Jurkat, Clone E6-1 (cell line): ENCODE measurements at regions not wholly inside any gene's neighbourhood (a gene's known extent, or its start where the extent isn't known, plus 50 kb on each side); places are given as distances from the start of the nearest gene placed in this dataset.
"Not testable (repeated sequence)": the region's sequence is repeated elsewhere in the genome, so short reads cannot be mapped to it uniquely, and the experiment has no call there.

Experiments used
- DNase-seq: peaks from one replicate; pipeline ENCODE4 v3.0.0-alpha.2; 2011; ENCODE audit warnings: low read depth, low spot score
- H3K4me3 ChIP-seq: 2 replicates; pipeline ENCODE4 v1.5.1; 2011; ENCODE audit warnings: mild to moderate bottlenecking, low read length, control low read depth, moderate library complexity

DNA sequence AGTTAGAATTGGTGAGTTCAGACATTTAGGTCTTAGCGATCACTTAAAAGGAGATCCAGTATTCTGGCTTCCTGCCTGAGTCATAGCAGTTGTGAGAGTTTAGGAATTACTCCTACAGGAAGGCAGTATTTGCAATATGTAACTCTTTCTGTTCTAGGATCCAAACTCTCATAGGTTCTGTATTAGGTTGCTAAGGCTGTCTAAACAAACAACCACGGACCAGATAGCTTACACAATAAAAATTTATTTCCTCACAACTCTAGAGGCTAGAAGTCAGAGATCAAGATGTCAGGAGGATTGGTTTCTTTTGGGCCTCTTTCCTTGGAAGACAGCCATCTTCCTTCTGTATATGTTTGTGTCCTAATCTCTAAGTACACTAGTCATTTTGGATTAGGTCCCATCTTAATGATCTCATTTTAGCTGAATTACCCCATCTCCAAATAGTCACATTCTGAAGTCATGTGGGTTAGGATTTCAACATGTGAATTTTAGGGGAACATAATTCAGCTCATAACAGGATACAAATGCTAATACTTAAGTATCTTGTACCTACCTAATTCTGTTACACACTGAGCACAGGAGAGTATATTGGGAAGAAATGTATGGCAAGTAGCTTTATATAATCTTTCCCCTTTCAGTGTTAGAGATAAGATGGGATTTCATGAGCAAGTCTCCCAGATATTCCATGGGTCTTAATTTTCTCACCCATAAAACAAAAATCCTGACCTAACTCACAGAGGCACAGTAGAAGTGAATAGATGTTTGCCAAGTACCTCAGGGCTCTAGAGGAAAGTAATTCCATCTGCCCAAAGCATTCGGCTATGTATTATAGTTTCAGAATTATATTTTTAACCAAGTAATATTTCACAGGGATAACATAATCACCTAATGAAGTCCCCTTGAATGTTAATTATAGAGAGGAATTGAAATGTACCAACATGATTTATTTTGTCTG is 144.4 kb downstream of the PTBP2 start:
- no peak for DNase-seq
- no peak overlapping the region for H3K4me3 ChIP-seq

DNA sequence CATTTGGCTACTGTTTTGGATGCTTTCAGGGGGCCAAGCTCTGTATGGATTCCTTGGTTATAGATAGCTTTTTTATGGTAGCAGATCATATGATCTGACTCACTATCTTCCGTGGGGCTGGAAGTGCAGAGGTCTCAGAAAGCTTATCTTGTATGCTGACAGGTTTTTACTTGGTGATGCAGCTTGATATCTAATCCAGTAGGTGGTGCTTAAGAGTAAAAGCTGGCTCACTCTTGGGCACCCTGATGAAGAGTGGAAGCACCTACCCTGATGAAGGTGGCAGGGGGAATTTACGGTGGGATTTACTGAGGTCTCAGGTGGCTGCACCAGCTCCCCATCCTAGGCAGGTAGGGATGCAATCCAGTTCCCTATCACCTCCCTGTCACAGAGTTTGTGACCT is 151.2 kb downstream of the PTBP2 start:
- no peak overlapping the region for H3K4me3 ChIP-seq
- DNase-seq: no peak

DNA sequence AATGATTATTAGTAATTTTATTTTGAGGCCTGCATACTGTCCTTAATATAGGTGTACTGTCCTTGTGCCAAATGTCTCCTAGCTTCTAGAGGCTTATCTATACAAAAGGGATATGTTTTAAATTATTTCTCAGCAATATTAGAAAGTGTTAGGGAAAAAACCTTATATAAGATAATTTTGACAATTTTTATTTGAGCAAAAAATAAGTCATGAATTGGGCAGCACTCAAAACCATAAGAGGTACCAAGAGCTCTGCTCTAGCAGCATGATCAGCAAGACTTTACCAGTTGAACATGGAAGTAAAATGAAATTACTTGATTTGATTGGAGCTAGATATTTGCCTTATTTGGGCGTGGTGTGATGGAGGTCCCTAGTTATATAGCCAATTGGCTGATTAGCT is 157.1 kb downstream of the PTBP2 start:
- no peak overlapping the region for H3K4me3 ChIP-seq
- no peak for DNase-seq

DNA sequence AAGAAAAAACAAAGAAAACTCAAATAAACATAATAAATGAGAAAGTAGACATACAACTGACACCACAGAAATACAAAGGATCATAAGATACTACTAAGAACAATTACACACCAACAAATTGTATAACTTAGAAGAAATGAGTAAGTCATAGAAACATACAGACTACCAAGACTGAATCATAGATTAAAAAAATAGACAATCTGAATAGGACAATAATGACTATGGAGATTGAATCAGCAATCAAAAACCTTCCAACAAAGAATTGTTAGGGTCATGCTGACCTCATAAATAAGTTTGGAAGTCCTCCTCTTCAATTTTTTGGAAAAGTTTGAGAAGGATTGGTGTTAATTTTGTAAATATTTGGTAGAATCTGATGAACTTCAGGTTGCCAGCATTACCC is 159.0 kb downstream of the PTBP2 start:
- no peak for DNase-seq
- no peak overlapping the region for H3K4me3 ChIP-seq

DNA sequence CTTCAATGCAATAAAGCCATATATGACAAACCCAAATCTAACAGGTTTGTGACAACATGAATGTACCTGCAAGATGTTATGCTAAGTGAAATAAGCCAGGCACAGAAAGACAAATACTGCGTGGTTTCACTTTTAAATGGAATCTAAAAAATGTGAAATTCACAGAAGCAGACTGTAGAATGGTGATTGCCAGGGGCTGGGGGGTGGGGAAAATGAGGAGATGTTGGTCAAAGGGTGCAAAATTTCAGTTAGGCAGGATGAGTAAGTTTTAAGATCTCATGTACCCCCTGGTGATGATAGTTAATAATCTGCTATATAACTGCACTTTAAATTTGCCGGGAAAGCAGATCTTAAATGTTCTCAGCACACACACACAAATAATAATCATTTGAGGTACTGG is 160.5 kb downstream of the PTBP2 start:
- no peak for DNase-seq
- H3K4me3 ChIP-seq: no peak overlapping the region

DNA sequence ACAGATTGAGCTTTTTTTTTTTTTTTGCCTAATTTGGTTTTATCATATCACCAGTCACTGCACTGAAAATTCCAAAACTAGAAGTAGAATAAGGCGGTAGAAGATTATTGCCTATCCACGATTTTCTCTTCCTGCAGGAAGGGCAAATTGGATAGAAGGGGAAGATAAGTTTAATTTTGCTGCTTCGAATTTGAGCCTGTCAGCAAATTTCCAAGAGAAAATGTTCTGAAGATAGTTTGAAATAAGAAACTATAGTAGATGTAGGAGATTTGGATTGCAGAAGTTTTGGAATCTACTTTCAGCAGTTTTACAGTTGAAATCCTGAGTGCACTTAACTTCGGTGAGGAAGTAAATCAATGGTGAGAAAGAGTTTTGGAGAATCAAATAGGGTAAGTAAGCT is 164.9 kb downstream of the PTBP2 start:
- no peak overlapping the region for H3K4me3 ChIP-seq
- DNase-seq: no peak

DNA sequence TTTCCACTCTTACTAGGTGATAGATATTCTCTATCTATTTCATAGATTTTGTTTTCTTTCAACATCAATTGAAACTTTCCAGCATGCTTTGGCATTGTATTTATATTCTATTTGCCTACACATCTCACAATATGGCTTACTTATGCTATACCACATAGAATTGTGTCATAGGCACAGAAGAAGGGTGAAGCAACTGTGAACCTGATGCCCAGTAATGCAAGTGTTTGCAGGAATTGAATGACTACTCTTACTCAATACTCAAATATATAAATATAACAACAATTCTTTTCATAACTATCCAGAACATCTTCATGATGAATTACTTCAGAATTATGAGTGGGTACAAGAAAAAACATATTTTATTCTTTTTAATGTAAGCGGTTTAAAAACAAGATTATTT is 165.9 kb downstream of the PTBP2 start:
- no peak for DNase-seq
- H3K4me3 ChIP-seq: no peak overlapping the region

DNA sequence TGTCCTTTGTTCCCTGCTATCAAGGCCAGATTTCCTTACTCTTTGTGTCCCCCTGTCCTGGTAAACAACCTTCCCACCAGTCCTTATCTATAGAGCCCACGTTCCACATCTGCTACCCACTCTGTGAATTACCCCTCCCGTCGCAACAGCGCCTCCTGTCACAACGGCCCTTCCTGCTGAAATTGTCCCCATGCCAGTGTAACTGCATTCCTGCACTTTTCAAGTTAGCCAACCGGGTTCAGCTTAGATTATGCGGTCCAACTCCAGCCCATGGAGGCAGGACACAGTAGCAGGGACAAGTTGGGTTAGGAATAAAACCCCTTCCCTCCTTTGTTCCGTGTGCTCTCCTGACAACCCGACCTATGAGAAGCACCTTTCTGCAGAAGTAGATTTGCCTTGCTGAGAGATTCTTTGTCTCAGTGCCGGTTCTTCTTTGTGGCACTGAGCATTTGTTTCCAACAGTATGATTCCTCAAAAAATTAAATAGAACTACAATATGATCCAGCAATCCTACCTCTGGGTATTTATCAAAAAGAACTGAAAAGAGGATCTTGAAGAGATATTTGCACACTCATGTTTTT is 180.3 kb downstream of the PTBP2 start:
- H3K4me3 ChIP-seq: no peak overlapping the region
- no peak for DNase-seq

DNA sequence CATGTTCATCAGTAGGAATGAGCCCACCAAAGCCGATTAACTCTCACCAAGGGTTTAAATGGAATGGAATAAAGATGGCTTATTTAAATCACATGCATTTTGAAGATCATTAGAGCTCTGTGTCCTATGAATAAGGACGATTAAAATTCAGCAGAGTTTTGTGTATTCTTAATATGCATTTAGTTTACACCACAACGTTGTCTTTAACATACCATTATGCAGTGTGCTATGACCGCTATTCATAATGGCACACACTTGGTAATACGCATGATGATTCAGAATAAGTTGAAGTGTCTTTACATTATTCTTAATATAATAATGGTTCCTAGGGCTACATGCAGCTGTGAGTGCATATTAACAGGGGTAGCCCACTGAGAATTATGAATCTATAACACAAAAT is 190.7 kb downstream of the PTBP2 start:
- no peak overlapping the region for H3K4me3 ChIP-seq
- DNase-seq: no peak

DNA sequence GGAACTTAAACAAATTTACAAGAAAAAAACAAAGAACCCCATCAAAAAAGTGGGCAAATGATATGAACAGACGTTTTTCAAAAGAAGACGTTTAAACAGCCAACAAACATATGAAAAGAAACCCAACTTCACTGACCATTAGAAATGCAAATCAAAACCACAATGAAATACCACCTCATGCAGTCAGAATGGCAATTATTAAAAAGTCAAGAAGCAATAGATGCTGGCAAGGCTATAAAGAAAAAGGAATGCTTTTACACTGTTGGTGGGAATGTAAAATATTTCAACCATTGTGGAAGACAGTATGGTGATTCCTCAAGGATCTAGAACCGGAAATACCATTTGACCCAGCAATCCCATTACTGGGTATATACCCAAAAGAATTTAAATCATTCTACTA is 194.1 kb downstream of the PTBP2 start:
- not testable (repeated sequence) for H3K4me3 ChIP-seq, DNase-seq

DNA sequence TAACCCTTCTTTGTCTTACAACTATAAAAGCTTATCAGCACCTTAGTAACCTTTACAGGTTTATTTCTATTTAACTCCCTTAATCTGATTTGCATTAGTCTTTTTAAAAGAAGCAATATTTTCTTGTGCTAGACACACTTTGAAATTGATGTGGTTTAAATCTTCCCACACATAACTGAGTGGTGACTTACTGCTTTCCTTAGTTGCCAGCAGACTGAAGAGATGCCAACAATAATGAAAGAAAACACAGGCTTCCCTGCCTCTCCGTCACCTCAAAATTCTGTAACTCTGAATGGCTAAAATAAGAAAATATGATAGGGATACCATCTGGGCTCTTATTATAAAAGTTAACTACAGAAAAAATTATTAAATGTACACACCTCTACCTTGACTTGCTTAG is 196.8 kb downstream of the PTBP2 start:
- no peak for DNase-seq

DNA sequence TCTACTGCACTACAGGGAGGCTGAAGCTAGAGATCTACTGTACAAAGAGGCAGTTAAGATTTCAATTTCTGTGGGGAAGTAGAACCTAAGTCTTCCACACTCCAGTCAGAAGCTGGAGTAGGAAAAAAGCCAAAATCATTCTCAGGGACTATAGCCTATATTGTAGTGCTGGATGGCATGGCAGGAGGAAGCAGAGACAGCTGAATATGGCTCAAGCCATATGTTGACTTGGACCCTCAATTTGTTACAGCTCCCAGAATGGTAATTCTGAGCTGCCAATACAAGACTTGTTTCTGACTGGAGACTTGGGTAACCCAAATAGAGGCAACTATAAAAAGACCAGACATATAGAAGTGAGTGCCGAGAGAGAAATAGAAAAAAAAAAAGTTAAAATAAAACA is 200.6 kb downstream of the PTBP2 start:
- no peak overlapping the region for H3K4me3 ChIP-seq
- no peak for DNase-seq

More for the DNA sequence above, 196.8 kb downstream of the PTBP2 start:
- no peak overlapping the region for H3K4me3 ChIP-seq

DNA sequence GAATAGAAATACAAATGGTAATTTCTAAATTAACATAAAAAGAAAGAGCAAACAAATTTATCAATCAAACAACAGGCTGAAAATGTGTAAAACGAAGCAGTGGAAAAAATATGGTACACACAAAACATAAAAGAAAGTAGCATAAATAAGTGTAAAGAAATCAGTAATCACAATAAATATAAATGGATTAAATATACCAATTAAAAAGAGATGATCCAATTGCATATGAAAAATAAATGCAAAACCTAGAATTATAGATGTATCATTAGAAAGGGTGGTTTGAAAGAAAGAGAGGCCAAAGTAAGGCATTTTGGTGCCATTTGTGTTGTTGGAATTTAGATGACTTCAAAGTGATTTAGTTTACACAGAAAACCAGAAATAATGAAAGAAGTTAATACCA is 202.2 kb downstream of the PTBP2 start:
- no peak for DNase-seq
- H3K4me3 ChIP-seq: no peak overlapping the region

DNA sequence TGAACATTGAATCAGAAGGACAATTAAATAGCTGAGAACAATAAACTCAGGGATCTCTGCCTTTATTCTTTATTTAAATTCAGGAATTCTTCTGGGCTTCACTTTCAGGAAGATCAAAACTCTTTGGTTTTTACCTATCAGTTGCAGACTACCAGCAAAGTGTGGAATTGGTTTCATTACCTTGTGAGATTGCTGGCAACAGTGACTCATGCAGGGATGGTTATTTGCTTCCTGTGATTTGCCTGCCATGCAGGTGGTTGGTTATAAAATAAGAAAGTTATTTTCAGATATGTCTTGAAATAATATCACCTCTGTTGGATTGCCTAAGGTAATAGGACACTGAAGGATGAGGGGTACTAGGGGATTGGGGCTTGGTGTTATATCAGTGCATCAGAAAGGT is 204.6 kb downstream of the PTBP2 start:
- no peak for DNase-seq
- no peak overlapping the region for H3K4me3 ChIP-seq

DNA sequence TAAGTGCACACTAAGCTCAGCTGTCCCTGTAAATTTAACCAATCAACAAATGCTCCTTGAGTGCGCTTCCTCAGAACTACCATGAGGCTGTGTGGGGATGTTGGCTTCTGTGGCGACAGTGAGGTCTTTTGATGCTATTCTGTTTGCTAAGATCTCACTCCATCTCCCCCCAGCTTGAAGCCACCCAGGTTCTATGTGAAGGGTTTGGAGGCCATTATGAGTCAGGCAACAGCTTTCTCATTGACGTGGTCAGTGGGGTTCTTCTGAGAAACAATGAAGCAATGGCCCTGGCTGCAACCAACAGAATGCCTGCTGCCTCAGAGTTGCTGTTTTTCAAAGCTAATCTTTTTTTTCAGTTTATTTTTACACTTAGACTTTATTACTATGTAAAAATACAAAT is 205.5 kb downstream of the PTBP2 start:
- no peak overlapping the region for H3K4me3 ChIP-seq
- DNase-seq: peak; percentile 8

DNA sequence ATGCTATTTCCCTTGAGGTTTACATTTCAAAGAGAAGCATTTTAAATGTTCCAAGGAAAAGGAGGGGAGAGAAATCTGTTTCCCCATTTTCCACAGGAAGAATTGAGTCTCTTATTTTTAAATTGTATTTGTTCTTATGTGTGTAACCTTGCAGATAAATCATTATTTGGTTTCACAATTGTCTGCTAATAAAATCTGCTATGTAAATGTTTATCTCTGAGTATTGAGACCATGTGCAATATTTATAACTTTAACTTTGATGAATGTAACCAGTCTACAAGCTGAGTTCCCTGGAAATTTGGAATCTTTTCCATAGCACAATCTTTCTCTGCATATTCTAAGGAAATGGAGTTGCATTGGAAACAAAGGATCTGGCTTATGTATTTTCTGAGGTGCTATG is 209.6 kb downstream of the PTBP2 start:
- no peak for DNase-seq
- no peak overlapping the region for H3K4me3 ChIP-seq

DNA sequence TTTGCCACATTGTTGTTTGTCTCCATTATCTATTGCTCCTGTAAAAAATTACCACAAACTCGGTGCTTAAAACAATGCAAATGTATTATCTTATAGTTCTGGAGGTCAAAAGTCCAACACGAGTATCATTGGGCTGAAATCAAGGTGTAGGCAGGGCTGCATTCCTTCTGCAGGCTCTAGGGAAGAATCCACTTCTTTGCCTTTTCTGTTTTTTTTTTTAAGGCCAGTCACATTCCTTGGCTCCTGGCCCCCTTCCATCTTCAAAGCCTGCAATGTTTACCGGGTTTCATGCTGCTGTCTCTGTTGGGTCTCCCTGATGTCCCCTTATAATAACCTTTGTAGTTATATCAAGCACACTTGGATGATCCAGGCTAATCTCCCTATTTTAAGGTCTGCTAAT is 212.7 kb downstream of the PTBP2 start:
- no peak overlapping the region for H3K4me3 ChIP-seq
- DNase-seq: no peak

DNA sequence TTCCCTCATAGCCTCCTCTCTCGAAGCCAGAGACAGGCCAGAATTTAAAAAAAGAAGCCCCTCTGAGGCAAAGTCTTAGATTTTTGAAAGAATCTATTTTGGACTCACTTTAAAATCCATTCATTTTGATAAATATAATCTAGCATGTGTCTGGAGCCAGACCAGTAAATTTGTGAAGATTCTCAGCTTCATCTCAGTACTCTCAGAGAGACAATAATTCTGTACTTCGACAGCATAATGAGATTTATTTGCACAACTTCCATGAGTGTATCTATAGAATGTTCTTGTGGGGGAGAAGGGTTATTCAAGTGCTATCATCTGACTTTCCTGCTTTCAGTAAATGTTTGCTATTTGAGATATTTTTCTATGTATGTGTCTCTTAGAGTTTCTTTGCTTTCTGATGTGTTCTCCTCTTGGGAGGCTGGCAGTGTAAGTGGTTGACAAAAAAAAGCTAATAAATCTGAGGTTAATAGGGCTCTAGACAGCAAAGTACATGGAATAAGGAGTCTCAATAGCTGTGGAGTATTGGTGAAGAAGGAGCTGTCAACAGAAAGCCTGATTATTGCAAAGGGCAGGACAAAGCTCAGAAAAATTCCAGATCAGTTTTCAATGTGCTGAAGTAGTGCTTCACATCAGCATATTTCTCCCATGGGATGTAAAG is 223.0 kb downstream of the PTBP2 start:
- DNase-seq: no peak
- H3K4me3 ChIP-seq: no peak overlapping the region

DNA sequence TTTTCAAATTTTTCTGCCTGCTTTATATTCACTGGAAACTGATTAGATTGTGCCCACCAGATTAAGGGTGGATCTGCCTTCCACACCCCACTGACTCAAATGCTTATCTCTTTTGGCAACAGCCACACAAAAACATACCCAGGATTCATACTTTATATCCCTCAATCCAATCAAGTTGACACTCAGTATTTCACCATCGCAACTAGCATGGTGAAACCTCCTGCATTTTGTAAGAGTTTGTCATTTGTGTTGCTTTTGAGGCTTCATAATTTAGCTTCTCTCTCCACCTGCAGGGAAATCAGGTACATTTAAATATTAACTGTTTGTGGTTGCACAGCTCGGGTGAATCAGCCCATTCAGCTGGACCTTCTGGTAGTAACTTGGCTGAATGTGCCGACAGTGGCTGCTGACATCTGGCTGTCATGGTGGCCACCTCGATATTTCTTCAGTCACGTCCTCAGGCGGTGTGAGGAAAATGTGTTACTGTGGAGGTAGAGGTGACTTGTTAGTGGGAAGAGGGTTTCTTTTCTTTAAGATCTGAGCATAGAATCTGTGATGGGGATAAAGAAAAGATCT is 224.0 kb downstream of the PTBP2 start:
- H3K4me3 ChIP-seq: no peak overlapping the region
- no peak for DNase-seq
